ENCODE measurements at regions not wholly inside any gene's neighbourhood (a gene's known extent, or its start where the extent isn't known, plus 50 kb on each side); places are given as distances from the start of the nearest gene placed in this dataset.

- Histone ChIP-seq H3K4me2 (ENCODE audit: control insufficient read depth, extremely low read depth, insufficient read depth, low read depth, low read length) (peak overlapping the region; percentile 77), H3K9me1 (ENCODE audit: control insufficient read depth, extremely low read depth, insufficient read depth, low read length) (no peaks in the 10 kb centered on the region), H3K36me3 (ENCODE audit: control insufficient read depth in 2 of 2, extremely low read depth in 1 of 2, insufficient read depth in 2 of 2, low read length in 2 of 2) (no peaks in the 10 kb centered on the region), H3K9me3 (ENCODE audit: control insufficient read depth, low read depth, low read length) (peaks cover 5% of the 10 kb centered on the region), H3K27ac (ENCODE audit: control insufficient read depth, insufficient read depth, low read length) (peak overlapping the region; percentile 97), H3K27me3 (ENCODE audit: control insufficient read depth, extremely low read depth, insufficient read depth, low read length) (no peaks in the 10 kb centered on the region), H3K4me1 (ENCODE audit: control insufficient read depth, extremely low read depth, insufficient read depth, low read length) (peaks cover 61% of the 10 kb centered on the region), H3K79me2 (ENCODE audit: control insufficient read depth, insufficient read depth, low read length) (no peaks in the 10 kb centered on the region), H3K9ac (ENCODE audit: control insufficient read depth, extremely low read depth, insufficient read depth, low read length) (peak overlapping the region; percentile 78), H3K4me3 (ENCODE audit: control insufficient read depth in 2 of 3, extremely low read depth in 1 of 3, insufficient read depth in 2 of 3, low read depth in 1 of 3, low read length in 3 of 3) (peak overlapping the region in 1 of 3 experiments; percentile 30), H4K20me1 (ENCODE audit: control insufficient read depth, extremely low read depth, insufficient read depth, low read length) (no peaks in the 10 kb centered on the region), H2AFZ (ENCODE audit: control insufficient read depth, low read length) (no peak overlapping the region)
- TF ChIP-seq CTCF (optimal IDR thresholded peaks at IDR 0.05 in 1 of 3, IDR thresholded peaks at IDR 0.05 in 1 of 3, conservative IDR thresholded peaks at IDR 0.05 in 1 of 3; ENCODE audit: extremely low read depth in 1 of 3, insufficient read depth in 2 of 3, low read length in 3 of 3): no peak
- no peak for TF ChIP-seq EZH2 (IDR thresholded peaks at IDR 0.05; ENCODE audit: low read length)
- peak; percentile 82 for DNase-seq (ENCODE audit: low read depth, low spot score)
- FAIRE-seq: peak; percentile 97
- dilution Hi-C loops (cut with MboI; ENCODE audit: extremely low pct_ligation_motif_present, low sequenced_read_pairs): no loop called here
These were observed 191.4 kb downstream of the SPP2 start for GRCh38 chr2:234241656-234242458.

DNA sequence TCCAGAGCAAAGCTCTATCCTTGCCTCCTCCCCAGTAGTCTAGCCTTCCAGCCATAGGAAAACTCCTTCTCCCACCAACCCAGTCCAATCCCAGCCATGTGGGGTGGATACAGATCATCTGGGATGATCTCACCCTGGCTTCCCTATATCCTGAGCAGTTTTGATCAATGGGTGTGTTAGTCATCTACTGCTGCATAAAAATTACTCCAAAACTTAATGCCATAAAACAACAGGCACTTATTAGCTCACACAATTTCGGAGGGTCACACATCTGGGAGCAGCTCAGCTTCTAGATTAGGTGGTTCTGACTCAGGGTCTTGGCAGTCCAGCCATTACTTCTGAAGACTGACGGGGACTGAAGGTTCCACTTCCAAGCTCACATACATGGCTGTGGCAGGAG lies 190.4 kb downstream of the SPP2 start:
- DNase-seq (ENCODE audit: low read depth, low spot score) (peak; percentile 86), FAIRE-seq (peak; percentile 97)
- dilution Hi-C loops (cut with MboI; ENCODE audit: extremely low pct_ligation_motif_present, low sequenced_read_pairs): no loop called here
- Histone ChIP-seq H3K27me3 (ENCODE audit: control insufficient read depth, extremely low read depth, insufficient read depth, low read length) (no peaks in the 10 kb centered on the region), H3K36me3 (ENCODE audit: control insufficient read depth in 2 of 2, extremely low read depth in 1 of 2, insufficient read depth in 2 of 2, low read length in 2 of 2) (no peaks in the 10 kb centered on the region), H3K4me1 (ENCODE audit: control insufficient read depth, extremely low read depth, insufficient read depth, low read length) (peaks cover 53% of the 10 kb centered on the region), H3K9me1 (ENCODE audit: control insufficient read depth, extremely low read depth, insufficient read depth, low read length) (no peaks in the 10 kb centered on the region), H3K79me2 (ENCODE audit: control insufficient read depth, insufficient read depth, low read length) (no peaks in the 10 kb centered on the region), H3K4me3 (ENCODE audit: control insufficient read depth in 2 of 3, extremely low read depth in 1 of 3, insufficient read depth in 2 of 3, low read depth in 1 of 3, low read length in 3 of 3) (no peak overlapping the region), H3K27ac (ENCODE audit: control insufficient read depth, insufficient read depth, low read length) (peak overlapping the region; percentile 97), H4K20me1 (ENCODE audit: control insufficient read depth, extremely low read depth, insufficient read depth, low read length) (no peaks in the 10 kb centered on the region), H3K4me2 (ENCODE audit: control insufficient read depth, extremely low read depth, insufficient read depth, low read depth, low read length) (peak overlapping the region; percentile 44), H3K9ac (ENCODE audit: control insufficient read depth, extremely low read depth, insufficient read depth, low read length) (peak overlapping the region; percentile 78), H2AFZ (ENCODE audit: control insufficient read depth, low read length) (peak overlapping the region; percentile 2), H3K9me3 (ENCODE audit: control insufficient read depth, low read depth, low read length) (peaks cover 5% of the 10 kb centered on the region)
- no peak for TF ChIP-seq CTCF (optimal IDR thresholded peaks at IDR 0.05 in 1 of 3, IDR thresholded peaks at IDR 0.05 in 1 of 3, conservative IDR thresholded peaks at IDR 0.05 in 1 of 3; ENCODE audit: extremely low read depth in 1 of 3, insufficient read depth in 2 of 3, low read length in 3 of 3)
- no peak for TF ChIP-seq EZH2 (IDR thresholded peaks at IDR 0.05; ENCODE audit: low read length)

Data from keratinocyte (primary cell).